Activated T-helper 17 cell treated with anti-CD3 and anti-CD28 coated beads, Interleukin-2, amount 50 U/mL, for 72 hours (primary cell): ENCODE measurements at regions not wholly inside any gene's neighbourhood (a gene's known extent, or its start where the extent isn't known, plus 50 kb on each side); places are given as distances from the start of the nearest gene placed in this dataset.

Experiments used
- ATAC-seq: fragments of 150-1000 bp; cut with Tn5 transposase; replicated peaks from 2 replicates; pipeline ENCODE4 v1.10.0; 2021; ENCODE audit warnings: mild to moderate bottlenecking, moderate library complexity
- H3K27ac Mint-ChIP-seq: one replicate; pipeline ENCODE4 v1.8.0; 2022; ENCODE audit warnings: mixed read lengths
- H3K27me3 Mint-ChIP-seq: one replicate; pipeline ENCODE4 v1.8.0; 2022; ENCODE audit warnings: mixed read lengths
- H3K36me3 Mint-ChIP-seq: one replicate; pipeline ENCODE4 v1.8.0; 2022; ENCODE audit warnings: low read depth, mild to moderate bottlenecking, mixed read lengths
- H3K4me1 Mint-ChIP-seq: one replicate; pipeline ENCODE4 v1.8.0; 2022; ENCODE audit warnings: mixed read lengths
- H3K4me3 Mint-ChIP-seq: one replicate; pipeline ENCODE4 v1.8.0; 2022; ENCODE audit warnings: mild to moderate bottlenecking, mixed read lengths
- H3K9me3 Mint-ChIP-seq: one replicate; pipeline ENCODE4 v1.8.0; 2022; ENCODE audit warnings: mixed read lengths

- peaks cover 19% of the 10 kb centered on the region for H3K9me3 Mint-ChIP-seq
- H3K4me3 Mint-ChIP-seq: no peak overlapping the region
- no peaks in the 10 kb centered on the region for H3K27me3 Mint-ChIP-seq
- ATAC-seq: no peak
- H3K36me3 Mint-ChIP-seq: no peaks in the 10 kb centered on the region
- H3K4me1 Mint-ChIP-seq: no peaks in the 10 kb centered on the region
- H3K27ac Mint-ChIP-seq: no peak overlapping the region
Observed at GRCh38 chr10:57218382-57218781, 857.3 kb upstream of the ZWINT start.

- Mint-ChIP-seq H3K4me1 (no peaks in the 10 kb centered on the region), H3K36me3 (no peaks in the 10 kb centered on the region), H3K27ac (no peak overlapping the region), H3K27me3 (no peaks in the 10 kb centered on the region), H3K9me3 (peaks cover 5% of the 10 kb centered on the region), H3K4me3 (no peak overlapping the region)
- no peak for ATAC-seq
Observed at GRCh38 chr10:57202356-57202755, 841.3 kb upstream of the ZWINT start.

DNA sequence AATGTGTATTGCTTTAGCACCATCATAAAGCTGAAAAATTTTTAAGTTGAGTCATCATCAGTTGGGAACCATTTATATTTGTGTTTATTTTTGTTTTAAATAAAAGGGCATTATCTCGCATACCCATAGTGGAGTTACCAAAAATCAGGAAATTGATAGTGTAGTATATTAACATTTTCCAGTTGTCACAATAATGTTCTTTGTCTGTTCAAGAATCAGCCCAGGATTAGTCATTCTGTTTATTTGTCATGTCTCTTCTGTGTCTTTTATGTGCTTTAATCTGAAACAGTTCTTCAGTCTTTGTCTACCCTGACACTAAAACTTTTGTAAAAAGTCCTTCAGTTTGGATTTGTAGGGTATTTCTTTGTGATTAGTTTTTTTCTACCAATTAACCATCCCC lies 827.8 kb upstream of the ZWINT start:
- Mint-ChIP-seq H3K4me3 (no peak overlapping the region), H3K4me1 (no peaks in the 10 kb centered on the region), H3K27me3 (no peaks in the 10 kb centered on the region), H3K27ac (no peak overlapping the region), H3K36me3 (no peaks in the 10 kb centered on the region), H3K9me3 (peaks cover 3% of the 10 kb centered on the region)
- ATAC-seq: no peak

DNA sequence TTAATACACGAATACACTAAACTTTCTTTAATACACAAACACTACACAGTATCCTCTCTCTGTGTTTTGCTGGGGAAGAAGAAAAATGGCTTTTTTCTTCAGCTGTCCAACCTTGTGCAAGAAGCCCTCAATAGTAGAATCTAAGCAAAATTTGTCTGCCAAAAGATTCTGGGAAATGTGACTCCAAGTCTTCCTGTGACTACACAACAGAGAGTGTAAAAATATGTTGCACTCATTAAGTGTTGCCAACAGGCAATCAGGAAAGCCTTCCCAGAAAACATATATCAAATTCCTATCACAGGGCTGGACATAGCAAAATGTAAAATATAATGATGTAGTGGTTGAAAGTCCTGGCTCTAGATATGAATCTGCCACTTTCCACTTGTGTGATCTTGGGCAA lies 825.1 kb upstream of the ZWINT start:
- Mint-ChIP-seq H3K4me3 (no peak overlapping the region), H3K27me3 (no peaks in the 10 kb centered on the region), H3K9me3 (peaks cover 8% of the 10 kb centered on the region), H3K4me1 (no peaks in the 10 kb centered on the region), H3K27ac (no peak overlapping the region), H3K36me3 (no peaks in the 10 kb centered on the region)
- ATAC-seq: no peak

DNA sequence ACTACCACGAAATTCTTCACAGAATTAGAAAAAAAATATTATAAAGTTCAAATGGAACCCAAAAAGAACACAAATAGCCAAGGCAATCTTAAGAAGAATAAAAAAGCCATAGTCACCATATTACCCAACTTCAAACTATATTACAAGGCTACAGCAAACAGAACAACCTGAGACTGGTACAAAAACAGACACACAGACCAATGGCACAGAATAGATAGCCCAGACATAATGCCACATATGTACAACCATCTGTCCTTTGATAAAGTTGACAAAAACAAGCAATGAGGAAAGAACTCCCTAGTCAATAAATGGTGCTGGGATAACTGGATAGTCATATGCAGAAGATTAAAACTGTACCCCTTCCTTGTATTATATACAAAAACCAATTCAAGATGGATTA lies 808.5 kb upstream of the ZWINT start:
- peaks cover 8% of the 10 kb centered on the region for H3K9me3 Mint-ChIP-seq
- no peak overlapping the region for H3K4me3 Mint-ChIP-seq
- H3K36me3 Mint-ChIP-seq: no peaks in the 10 kb centered on the region
- no peak overlapping the region for H3K27ac Mint-ChIP-seq
- H3K27me3 Mint-ChIP-seq: no peaks in the 10 kb centered on the region
- H3K4me1 Mint-ChIP-seq: no peaks in the 10 kb centered on the region
- ATAC-seq: no peak

DNA sequence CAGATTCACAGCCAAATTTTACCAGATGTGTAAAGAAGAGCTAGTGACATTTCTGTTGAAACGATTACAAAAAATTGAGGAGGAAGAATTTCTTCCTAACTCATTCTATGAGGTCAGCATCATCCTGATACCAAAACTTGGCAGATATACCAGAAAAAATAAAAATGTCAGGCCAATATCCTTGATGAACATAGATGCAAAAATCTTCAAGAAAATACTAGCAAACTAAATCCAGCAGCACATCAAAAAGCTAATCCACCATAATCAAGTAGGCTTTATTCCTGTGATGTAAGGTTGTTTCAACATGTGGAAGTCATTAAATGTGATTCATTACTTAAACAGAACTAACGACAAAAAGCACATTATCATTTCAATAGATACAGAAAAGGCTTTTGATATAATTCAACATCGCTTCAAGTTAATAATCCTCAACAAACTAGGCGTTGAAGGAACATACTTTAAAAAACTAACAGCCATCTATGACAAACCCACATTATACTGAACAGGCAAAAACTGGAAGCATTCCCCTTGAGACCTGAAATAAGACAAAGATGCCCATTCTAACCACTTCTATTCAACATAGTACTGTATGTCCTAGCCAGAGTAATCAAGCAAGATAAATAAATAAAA lies 807.7 kb upstream of the ZWINT start:
- Mint-ChIP-seq H3K27me3 (no peaks in the 10 kb centered on the region), H3K27ac (no peak overlapping the region), H3K4me1 (no peaks in the 10 kb centered on the region), H3K36me3 (no peaks in the 10 kb centered on the region), H3K4me3 (no peak overlapping the region), H3K9me3 (peaks cover 13% of the 10 kb centered on the region)
- ATAC-seq: no peak

- no peaks in the 10 kb centered on the region for H3K36me3 Mint-ChIP-seq
- H3K27me3 Mint-ChIP-seq: no peaks in the 10 kb centered on the region
- no peaks in the 10 kb centered on the region for H3K4me1 Mint-ChIP-seq
- H3K27ac Mint-ChIP-seq: no peak overlapping the region
- H3K9me3 Mint-ChIP-seq: peaks cover 13% of the 10 kb centered on the region
- H3K4me3 Mint-ChIP-seq: no peak overlapping the region
- no peak for ATAC-seq
Observed at GRCh38 chr10:57165671-57166070, 804.6 kb upstream of the ZWINT start.

GRCh38 chr10:57162231-57162630 lies 801.2 kb upstream of the ZWINT start:
- Mint-ChIP-seq H3K9me3 (peaks cover 12% of the 10 kb centered on the region), H3K36me3 (no peaks in the 10 kb centered on the region), H3K27ac (no peak overlapping the region), H3K27me3 (no peaks in the 10 kb centered on the region), H3K4me1 (no peaks in the 10 kb centered on the region), H3K4me3 (no peak overlapping the region)
- ATAC-seq: no peak

GRCh38 chr10:57161157-57161556 lies 800.1 kb upstream of the ZWINT start:
- Mint-ChIP-seq H3K4me3 (no peak overlapping the region), H3K4me1 (no peaks in the 10 kb centered on the region), H3K36me3 (no peaks in the 10 kb centered on the region), H3K27me3 (no peaks in the 10 kb centered on the region), H3K9me3 (peaks cover 4% of the 10 kb centered on the region), H3K27ac (no peak overlapping the region)
- no peak for ATAC-seq

DNA sequence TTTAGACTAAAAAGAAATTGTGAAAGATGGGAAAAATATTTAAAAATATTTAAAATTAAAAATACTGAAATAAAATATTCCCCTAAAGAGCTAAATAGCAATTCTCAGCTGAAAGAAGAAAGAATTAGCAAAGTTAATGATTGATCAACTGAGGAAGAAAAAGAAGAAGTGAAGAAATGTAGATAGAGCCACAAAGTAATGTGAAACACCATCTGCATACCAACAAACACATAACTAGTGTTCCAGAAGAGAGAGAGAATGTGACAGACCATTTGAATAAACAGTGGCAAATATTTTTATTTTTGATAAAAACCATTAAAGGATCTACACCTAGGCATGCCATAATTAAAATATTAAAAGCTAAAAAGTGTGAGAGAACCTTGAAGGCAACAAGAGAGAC lies 784.5 kb upstream of the ZWINT start:
- Mint-ChIP-seq H3K27ac (no peak overlapping the region), H3K36me3 (no peaks in the 10 kb centered on the region), H3K4me1 (no peaks in the 10 kb centered on the region), H3K4me3 (no peak overlapping the region), H3K9me3 (peaks cover 12% of the 10 kb centered on the region), H3K27me3 (no peaks in the 10 kb centered on the region)
- no peak for ATAC-seq

DNA sequence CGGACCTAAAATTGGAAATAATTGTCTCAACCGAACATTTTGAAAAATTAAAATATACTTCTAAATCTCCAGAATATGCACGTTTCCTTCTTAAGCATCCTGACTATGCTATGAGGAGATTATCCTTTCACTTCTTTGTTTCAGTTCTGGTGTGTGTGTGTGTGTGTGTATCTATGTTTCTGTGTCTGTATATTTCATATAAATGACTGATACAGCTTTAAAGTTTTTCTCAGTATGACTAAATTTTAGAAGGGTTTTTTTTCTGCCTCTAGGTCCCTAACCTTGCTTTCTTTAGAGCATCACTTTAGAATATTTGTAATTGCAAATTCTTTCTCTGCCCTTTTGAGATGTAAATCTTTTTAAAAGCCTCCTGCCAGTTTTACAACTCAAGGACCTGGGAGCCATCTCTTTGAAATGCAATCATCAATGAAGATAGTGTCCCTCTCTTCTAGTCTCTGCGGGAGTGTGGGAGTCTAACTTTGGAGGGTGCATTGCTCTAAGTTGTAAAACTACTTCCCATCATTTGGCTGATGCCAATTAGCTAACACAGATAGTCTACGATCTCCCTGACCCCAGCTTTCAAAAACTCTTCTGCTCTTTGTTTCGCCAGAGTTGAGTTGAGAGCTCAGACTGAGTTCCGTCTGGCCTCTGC lies 782.0 kb upstream of the ZWINT start:
- Mint-ChIP-seq H3K27ac (no peak overlapping the region), H3K27me3 (no peaks in the 10 kb centered on the region), H3K4me1 (no peaks in the 10 kb centered on the region), H3K4me3 (no peak overlapping the region), H3K36me3 (no peaks in the 10 kb centered on the region), H3K9me3 (peaks cover 12% of the 10 kb centered on the region)
- ATAC-seq: no peak

- Mint-ChIP-seq H3K27me3 (no peaks in the 10 kb centered on the region), H3K27ac (no peak overlapping the region), H3K9me3 (peaks cover 12% of the 10 kb centered on the region), H3K36me3 (no peaks in the 10 kb centered on the region), H3K4me1 (no peaks in the 10 kb centered on the region), H3K4me3 (no peak overlapping the region)
- ATAC-seq: no peak
Observed at GRCh38 chr10:57141708-57142107, 780.6 kb upstream of the ZWINT start.

GRCh38 chr10:57119684-57120083 lies 758.6 kb upstream of the ZWINT start:
- no peak overlapping the region for H3K27ac Mint-ChIP-seq
- H3K36me3 Mint-ChIP-seq: no peaks in the 10 kb centered on the region
- no peaks in the 10 kb centered on the region for H3K4me1 Mint-ChIP-seq
- H3K9me3 Mint-ChIP-seq: peaks cover 8% of the 10 kb centered on the region
- H3K27me3 Mint-ChIP-seq: no peaks in the 10 kb centered on the region
- ATAC-seq: no peak
- no peak overlapping the region for H3K4me3 Mint-ChIP-seq

- H3K4me3 Mint-ChIP-seq: no peak overlapping the region
- peaks cover 13% of the 10 kb centered on the region for H3K9me3 Mint-ChIP-seq
- H3K36me3 Mint-ChIP-seq: no peaks in the 10 kb centered on the region
- no peak overlapping the region for H3K27ac Mint-ChIP-seq
- ATAC-seq: no peak
- no peaks in the 10 kb centered on the region for H3K27me3 Mint-ChIP-seq
- no peaks in the 10 kb centered on the region for H3K4me1 Mint-ChIP-seq
Observed at GRCh38 chr10:57113545-57113944, 752.5 kb upstream of the ZWINT start.

DNA sequence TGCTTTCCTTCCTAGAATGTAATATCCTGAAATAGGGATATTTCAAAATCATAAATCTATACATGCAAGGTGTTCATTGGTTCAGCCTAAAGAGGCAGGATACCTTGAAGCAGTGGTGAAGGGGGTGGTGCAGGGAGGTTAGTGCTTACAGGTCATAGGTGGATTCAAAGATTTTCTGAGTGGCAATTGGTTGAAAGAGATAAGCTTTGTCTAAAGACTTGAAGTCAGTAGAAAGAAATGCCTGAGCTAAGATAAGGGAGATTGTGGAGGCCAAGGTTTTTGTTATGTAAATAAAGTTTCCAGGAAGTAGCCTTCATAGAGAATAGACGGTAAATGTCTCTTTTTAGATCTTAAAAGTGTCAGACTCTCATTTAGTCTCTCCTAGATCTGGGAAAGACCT lies 741.2 kb upstream of the ZWINT start:
- Mint-ChIP-seq H3K27ac (no peak overlapping the region), H3K4me1 (no peaks in the 10 kb centered on the region), H3K4me3 (no peak overlapping the region), H3K36me3 (no peaks in the 10 kb centered on the region), H3K27me3 (no peaks in the 10 kb centered on the region), H3K9me3 (peaks cover 16% of the 10 kb centered on the region)
- no peak for ATAC-seq

- H3K9me3 Mint-ChIP-seq: peaks cover 12% of the 10 kb centered on the region
- no peak overlapping the region for H3K27ac Mint-ChIP-seq
- no peaks in the 10 kb centered on the region for H3K27me3 Mint-ChIP-seq
- no peaks in the 10 kb centered on the region for H3K36me3 Mint-ChIP-seq
- no peaks in the 10 kb centered on the region for H3K4me1 Mint-ChIP-seq
- no peak for ATAC-seq
- H3K4me3 Mint-ChIP-seq: no peak overlapping the region
Observed at GRCh38 chr10:57098146-57098545, 737.1 kb upstream of the ZWINT start.
